ENCODE measurements at regions not wholly inside any gene's neighbourhood (a gene's known extent, or its start where the extent isn't known, plus 50 kb on each side); places are given as distances from the start of the nearest gene placed in this dataset.

GRCh38 chr5:118314931-118315330 is 673.4 kb downstream of the DTWD2 start:
- no peak overlapping the region for H3K9ac ChIP-seq (ENCODE audit: control insufficient read depth, insufficient read depth, low read length)
- H3K27me3 ChIP-seq (replicated peaks in 1 of 2; ENCODE audit: control insufficient read depth in 2 of 2, insufficient read depth in 2 of 2, low read length in 1 of 2): no peaks in the 10 kb centered on the region
- FAIRE-seq: no peak
- no peak overlapping the region for H2AFZ ChIP-seq (ENCODE audit: control insufficient read depth, low read depth, low read length)
- H3K4me1 ChIP-seq (ENCODE audit: control insufficient read depth, insufficient read depth, low read length): no peaks in the 10 kb centered on the region
- H3K36me3 ChIP-seq (ENCODE audit: control insufficient read depth in 2 of 2, insufficient read depth in 2 of 2, low read length in 1 of 2): no peaks in the 10 kb centered on the region
- no peak overlapping the region for H3K4me3 ChIP-seq
- ChIA-PET SMC1A (ENCODE audit: uncharacterized antibody, unreplicated experiment) (no interaction called here), CTCF (no interaction called here), POLR2A (no interaction called here), RAD21 (ENCODE audit: unreplicated experiment) (no interaction called here)
- no peak overlapping the region for H3K4me2 ChIP-seq (ENCODE audit: control insufficient read depth, insufficient read depth)
- TF ChIP-seq CHD2 (IDR thresholded peaks at IDR 0.05; ENCODE audit: borderline replicate concordance, low read depth, low read length) (no peak), RB1 (IDR thresholded peaks at IDR 0.05; ENCODE audit: borderline replicate concordance) (no peak), NFYB (IDR thresholded peaks at IDR 0.05; ENCODE audit: insufficient read depth, low read depth, low read length) (no peak), RCOR1 (conservative IDR thresholded peaks at IDR 0.05; ENCODE audit: low read depth, low read length) (no peak)
- H4K20me1 ChIP-seq (ENCODE audit: control insufficient read depth, insufficient read depth): no peaks in the 10 kb centered on the region
- DNase-seq (ENCODE audit: low read depth, low spot score): no peak
- no TSS peak for BruUV-seq (replicated peaks)
- H3K27ac ChIP-seq (ENCODE audit: control insufficient read depth, insufficient read depth): no peak overlapping the region
- H3K9me3 ChIP-seq (replicated peaks; ENCODE audit: control insufficient read depth, insufficient read depth, low read length): no peaks in the 10 kb centered on the region
- 28% methylated on average over 3 of the region's 3 CpGs for WGBS (ENCODE audit: insufficient coverage, insufficient replicate concordance, low lambda C conversion rate, missing lambda C conversion rate)
- ATAC-seq: no peak
- no peaks in the 10 kb centered on the region for H3K79me2 ChIP-seq (ENCODE audit: control insufficient read depth, insufficient read depth, low read length)
- in situ Hi-C loops (cut with MboI): no loop called here
- intact Hi-C loops (cut with micrococcal nuclease; ENCODE audit: unreplicated experiment): no loop called here

GRCh38 chr5:118311103-118311819 is 677.1 kb downstream of the DTWD2 start:
- no peak overlapping the region for H3K27ac ChIP-seq (ENCODE audit: control insufficient read depth, insufficient read depth)
- H3K4me2 ChIP-seq (ENCODE audit: control insufficient read depth, insufficient read depth): no peak overlapping the region
- WGBS (ENCODE audit: insufficient coverage, insufficient replicate concordance, low lambda C conversion rate, missing lambda C conversion rate): 34% methylated on average over 5 of the region's 5 CpGs
- H4K20me1 ChIP-seq (ENCODE audit: control insufficient read depth, insufficient read depth): no peaks in the 10 kb centered on the region
- ATAC-seq (no peak), DNase-seq (ENCODE audit: low read depth, low spot score) (no peak), FAIRE-seq (no peak)
- no peak overlapping the region for H3K9ac ChIP-seq (ENCODE audit: control insufficient read depth, insufficient read depth, low read length)
- no peaks in the 10 kb centered on the region for H3K79me2 ChIP-seq (ENCODE audit: control insufficient read depth, insufficient read depth, low read length)
- H2AFZ ChIP-seq (ENCODE audit: control insufficient read depth, low read depth, low read length): no peak overlapping the region
- no peaks in the 10 kb centered on the region for H3K4me1 ChIP-seq (ENCODE audit: control insufficient read depth, insufficient read depth, low read length)
- ChIA-PET CTCF (no interaction called here), POLR2A (no interaction called here), SMC1A (ENCODE audit: uncharacterized antibody, unreplicated experiment) (no interaction called here), RAD21 (ENCODE audit: unreplicated experiment) (no interaction called here)
- H3K27me3 ChIP-seq (replicated peaks in 1 of 2; ENCODE audit: control insufficient read depth in 2 of 2, insufficient read depth in 2 of 2, low read length in 1 of 2): no peaks in the 10 kb centered on the region
- no peak overlapping the region for H3K4me3 ChIP-seq
- no TSS peak for BruUV-seq (replicated peaks)
- no peaks in the 10 kb centered on the region for H3K36me3 ChIP-seq (ENCODE audit: control insufficient read depth in 2 of 2, insufficient read depth in 2 of 2, low read length in 1 of 2)
- in situ Hi-C loops (cut with MboI): no loop called here
- intact Hi-C loops (cut with micrococcal nuclease; ENCODE audit: unreplicated experiment): no loop called here
- no peaks in the 10 kb centered on the region for H3K9me3 ChIP-seq (replicated peaks; ENCODE audit: control insufficient read depth, insufficient read depth, low read length)
- TF ChIP-seq MYB (IDR thresholded peaks at IDR 0.05; ENCODE audit: borderline replicate concordance, low read depth, low read length) (no peak), ELK1 (IDR thresholded peaks at IDR 0.05; ENCODE audit: low read depth, low read length) (no peak), MTA2 (IDR thresholded peaks at IDR 0.05; ENCODE audit: low read depth) (no peak), NRF1 (conservative IDR thresholded peaks at IDR 0.05; ENCODE audit: low read depth, low read length) (no peak), PAX5 (IDR thresholded peaks at IDR 0.05; ENCODE audit: borderline replicate concordance, low read depth, low read length) (no peak), ZBTB33 (IDR thresholded peaks at IDR 0.05) (no peak), RFX5 (IDR thresholded peaks at IDR 0.05; ENCODE audit: low read depth, low read length) (no peak), ZNF384 (IDR thresholded peaks at IDR 0.05; ENCODE audit: borderline replicate concordance, low read depth, low read length) (no peak), RUNX3 (IDR thresholded peaks at IDR 0.05; ENCODE audit: low read length) (no peak), BRCA1 (IDR thresholded peaks at IDR 0.05; ENCODE audit: low read depth, low read length) (no peak), ZSCAN29 (IDR thresholded peaks at IDR 0.05) (no peak), NBN (IDR thresholded peaks at IDR 0.05) (no peak), FOXM1 (IDR thresholded peaks at IDR 0.05; ENCODE audit: low read depth, low read length) (no peak), ZNF207 (IDR thresholded peaks at IDR 0.05; ENCODE audit: borderline replicate concordance) (no peak)

All from GM12878 (cell line).